ENCODE measurements at regions not wholly inside any gene's neighbourhood (a gene's known extent, or its start where the extent isn't known, plus 50 kb on each side); places are given as distances from the start of the nearest gene placed in this dataset.

GRCh38 chr10:117667831-117668230 lies 125.3 kb downstream of the EMX2 start:
- TF ChIP-seq CTCF (IDR thresholded peaks at IDR 0.05) = no peak
- no peak for TF ChIP-seq POLR2A (IDR thresholded peaks at IDR 0.05)

Data from testis (tissue), 2 donors.